Activated T-cell treated with anti-CD3 and anti-CD28 coated beads, Interleukin-2, amount 50 U/mL, for 72 hours (primary cell): ENCODE measurements at regions not wholly inside any gene's neighbourhood (a gene's known extent, or its start where the extent isn't known, plus 50 kb on each side); places are given as distances from the start of the nearest gene placed in this dataset.

Experiments
- ATAC-seq, 2 donors: fragments of 150-1000 bp; cut with Tn5 transposase; replicated peaks in 1 of 2; 2 replicates each; pipeline ENCODE4 v1.10.0; 2021; ENCODE audit warnings: moderate library complexity in 2 of 2, mild to moderate bottlenecking in 1 of 2
- DNase-seq, 2 donors: peaks; one replicate each; pipeline ENCODE4 v3.0.0; 2021 to 2022; ENCODE audit warnings: mixed read lengths in 1 of 2
- H3K27ac Mint-ChIP-seq: one replicate; pipeline ENCODE4 v1.8.0; 2022; ENCODE audit warnings: mild to moderate bottlenecking, moderate library complexity, mixed read lengths
- H3K27me3 Mint-ChIP-seq: one replicate; pipeline ENCODE4 v1.8.0; 2022; ENCODE audit warnings: low read depth, mixed read lengths
- H3K36me3 Mint-ChIP-seq, 2 donors: one replicate each; pipeline ENCODE4 v1.8.0; 2022; ENCODE audit warnings: mixed read lengths in 2 of 2, mild to moderate bottlenecking in 1 of 2; ENCODE audit not compliant: insufficient read depth in 2 of 2
- H3K4me1 Mint-ChIP-seq: one replicate; pipeline ENCODE4 v1.8.0; 2022; ENCODE audit warnings: low read depth, mixed read lengths
- H3K4me3 Mint-ChIP-seq, 2 donors: one replicate each; pipeline ENCODE4 v1.8.0; 2022; ENCODE audit warnings: mild to moderate bottlenecking in 2 of 2, mixed read lengths in 2 of 2, moderate library complexity in 2 of 2
- H3K9me3 Mint-ChIP-seq, 2 donors: one replicate each; pipeline ENCODE4 v1.8.0; 2022; ENCODE audit warnings: mixed read lengths in 2 of 2

GRCh38 chr12:28601570-28602058 lies 411.4 kb downstream of the CCDC91 start:
- Mint-ChIP-seq H3K9me3 (peaks cover 0 to 7% of the 10 kb centered on the region in 2 donors), H3K27me3 (peaks cover 6% of the 10 kb centered on the region), H3K36me3 (no peaks in the 10 kb centered on the region), H3K4me3 (no peak overlapping the region), H3K4me1 (no peaks in the 10 kb centered on the region), H3K27ac (no peak overlapping the region)
- ATAC-seq (no peak), DNase-seq (no peak)

DNA sequence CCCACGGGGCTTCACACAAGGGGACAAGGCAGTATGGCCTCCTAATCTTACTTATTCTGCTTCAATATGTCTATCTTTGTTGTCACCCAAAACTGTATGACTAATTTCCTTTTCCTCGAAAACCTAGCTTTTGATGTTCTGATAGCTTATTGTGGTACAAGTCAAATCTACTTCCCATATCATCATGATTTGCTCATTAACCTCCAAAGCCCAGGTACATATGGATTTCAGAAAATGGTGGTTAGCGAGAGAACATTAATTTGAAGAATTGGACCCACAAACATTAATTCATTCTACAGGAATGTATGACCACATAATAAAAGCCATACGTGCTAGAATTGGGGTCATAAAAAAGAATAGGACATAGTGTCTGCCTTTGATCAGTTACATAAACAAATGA lies 412.5 kb downstream of the CCDC91 start:
- Mint-ChIP-seq H3K4me1 (no peaks in the 10 kb centered on the region), H3K9me3 (peaks cover 7 to 15% of the 10 kb centered on the region in 2 donors), H3K27me3 (no peaks in the 10 kb centered on the region), H3K27ac (no peak overlapping the region), H3K4me3 (no peak overlapping the region), H3K36me3 (peaks cover 7% of the 10 kb centered on the region in 2 donors)
- ATAC-seq = no peak
- no peak for DNase-seq

- DNase-seq (no peak), ATAC-seq (no peak)
- no peaks in the 10 kb centered on the region for H3K27me3 Mint-ChIP-seq
- H3K27ac Mint-ChIP-seq = no peak overlapping the region
- peaks cover 8 to 9% of the 10 kb centered on the region in 2 donors for H3K36me3 Mint-ChIP-seq
- peaks cover 9 to 19% of the 10 kb centered on the region in 2 donors for H3K9me3 Mint-ChIP-seq
- H3K4me1 Mint-ChIP-seq = no peaks in the 10 kb centered on the region
- H3K4me3 Mint-ChIP-seq = no peak overlapping the region
Measured at GRCh38 chr12:28603239-28603638, 413.0 kb downstream of the CCDC91 start.

DNA sequence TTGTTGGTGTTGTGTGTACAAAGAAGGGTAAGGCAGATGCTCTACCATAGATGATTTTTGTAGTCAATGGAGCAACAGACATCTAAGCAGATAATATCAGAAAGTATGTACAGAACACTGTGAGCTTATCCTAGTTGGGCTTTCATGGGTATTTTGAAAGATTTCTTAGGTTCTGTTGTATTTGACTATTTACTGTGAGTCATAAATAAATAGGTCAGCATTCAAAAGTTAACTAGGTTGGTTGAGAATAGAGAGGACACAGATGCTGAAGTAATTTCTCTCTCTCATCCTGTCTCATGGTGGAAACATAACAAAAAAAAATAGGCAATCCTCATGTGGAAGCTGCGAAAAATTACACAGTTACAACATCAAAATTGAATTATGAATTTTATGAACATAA lies 413.5 kb downstream of the CCDC91 start:
- DNase-seq = no peak
- no peak overlapping the region for H3K27ac Mint-ChIP-seq
- H3K4me3 Mint-ChIP-seq = no peak overlapping the region
- H3K4me1 Mint-ChIP-seq = no peaks in the 10 kb centered on the region
- peaks cover 8 to 9% of the 10 kb centered on the region in 2 donors for H3K36me3 Mint-ChIP-seq
- no peaks in the 10 kb centered on the region for H3K27me3 Mint-ChIP-seq
- H3K9me3 Mint-ChIP-seq = peaks cover 12 to 19% of the 10 kb centered on the region in 2 donors
- ATAC-seq = no peak

DNA sequence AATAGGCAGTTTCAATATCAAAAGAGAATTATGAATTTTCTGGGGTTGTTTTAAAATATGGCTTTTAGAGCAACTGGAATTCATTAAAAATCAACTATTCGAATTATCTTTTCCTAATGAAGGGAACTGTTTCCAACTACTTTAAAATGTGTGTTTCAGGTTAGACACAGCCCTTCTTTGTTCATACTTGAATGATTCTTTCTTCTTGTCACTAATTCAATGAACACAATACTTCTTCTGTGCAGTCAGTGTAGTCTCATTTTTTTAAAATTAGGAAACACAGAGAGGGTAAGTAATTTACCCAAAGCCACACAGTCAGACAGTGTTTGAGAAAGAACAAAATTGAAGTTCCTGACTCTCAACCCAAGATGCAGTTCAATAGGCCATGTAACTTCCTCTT lies 414.0 kb downstream of the CCDC91 start:
- no peaks in the 10 kb centered on the region for H3K4me1 Mint-ChIP-seq
- no peak overlapping the region for H3K27ac Mint-ChIP-seq
- DNase-seq (no peak), ATAC-seq (no peak)
- no peak overlapping the region for H3K4me3 Mint-ChIP-seq
- H3K27me3 Mint-ChIP-seq = no peaks in the 10 kb centered on the region
- H3K36me3 Mint-ChIP-seq = peaks cover 8 to 9% of the 10 kb centered on the region in 2 donors
- peaks cover 12 to 19% of the 10 kb centered on the region in 2 donors for H3K9me3 Mint-ChIP-seq

- no peak overlapping the region for H3K27ac Mint-ChIP-seq
- H3K9me3 Mint-ChIP-seq = peaks cover 12 to 19% of the 10 kb centered on the region in 2 donors
- no peak overlapping the region for H3K4me3 Mint-ChIP-seq
- peaks cover 7% of the 10 kb centered on the region for H3K27me3 Mint-ChIP-seq
- peaks cover 8 to 9% of the 10 kb centered on the region in 2 donors for H3K36me3 Mint-ChIP-seq
- H3K4me1 Mint-ChIP-seq = no peaks in the 10 kb centered on the region
- ATAC-seq (no peak), DNase-seq (no peak)
Measured at GRCh38 chr12:28606967-28607557, 416.8 kb downstream of the CCDC91 start.

DNA sequence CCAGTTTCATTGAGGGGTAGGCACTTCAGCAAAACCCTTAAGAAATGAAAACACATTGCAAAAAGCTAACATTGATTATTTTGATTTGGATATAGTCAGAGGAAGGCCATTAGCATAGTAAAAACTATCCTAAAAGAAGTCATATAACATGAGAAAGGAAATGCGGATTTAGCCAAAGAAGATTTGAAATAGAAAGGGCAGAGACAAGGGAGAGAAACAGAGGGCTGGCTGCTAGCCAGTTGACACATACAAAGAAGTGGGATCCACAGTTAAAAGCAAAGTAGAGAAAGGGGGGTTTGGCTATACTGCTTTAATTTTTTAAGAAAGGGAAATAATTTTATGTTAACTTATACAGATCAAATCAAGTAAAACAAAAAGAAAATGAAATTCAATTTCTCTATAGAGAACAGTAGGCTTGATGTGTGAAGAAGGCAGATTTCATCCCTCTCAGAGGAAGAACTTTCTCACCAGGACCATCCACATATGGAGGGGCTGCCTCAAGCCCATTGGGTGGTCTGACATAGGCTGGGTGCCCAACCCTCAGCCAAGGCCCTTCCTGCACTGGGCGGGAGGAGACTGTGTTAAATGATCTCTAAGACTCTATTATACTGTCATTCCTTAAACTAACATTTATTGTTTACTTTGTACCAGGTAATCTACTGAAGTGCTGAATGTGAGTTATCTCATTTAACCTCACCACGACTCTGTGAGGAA lies 420.3 kb downstream of the CCDC91 start:
- Mint-ChIP-seq H3K4me3 (no peak overlapping the region), H3K27ac (no peak overlapping the region), H3K9me3 (peaks cover 12 to 14% of the 10 kb centered on the region in 2 donors), H3K4me1 (no peaks in the 10 kb centered on the region), H3K36me3 (peaks cover 8 to 9% of the 10 kb centered on the region in 2 donors), H3K27me3 (peaks cover 7% of the 10 kb centered on the region)
- ATAC-seq = no peak
- DNase-seq = no peak

GRCh38 chr12:28611115-28611435 lies 420.8 kb downstream of the CCDC91 start:
- Mint-ChIP-seq H3K27ac (no peak overlapping the region), H3K27me3 (peaks cover 7% of the 10 kb centered on the region), H3K4me3 (no peak overlapping the region), H3K36me3 (peaks cover 8 to 9% of the 10 kb centered on the region in 2 donors), H3K4me1 (no peaks in the 10 kb centered on the region), H3K9me3 (peaks cover 12 to 13% of the 10 kb centered on the region in 2 donors)
- no peak for DNase-seq
- no peak for ATAC-seq

DNA sequence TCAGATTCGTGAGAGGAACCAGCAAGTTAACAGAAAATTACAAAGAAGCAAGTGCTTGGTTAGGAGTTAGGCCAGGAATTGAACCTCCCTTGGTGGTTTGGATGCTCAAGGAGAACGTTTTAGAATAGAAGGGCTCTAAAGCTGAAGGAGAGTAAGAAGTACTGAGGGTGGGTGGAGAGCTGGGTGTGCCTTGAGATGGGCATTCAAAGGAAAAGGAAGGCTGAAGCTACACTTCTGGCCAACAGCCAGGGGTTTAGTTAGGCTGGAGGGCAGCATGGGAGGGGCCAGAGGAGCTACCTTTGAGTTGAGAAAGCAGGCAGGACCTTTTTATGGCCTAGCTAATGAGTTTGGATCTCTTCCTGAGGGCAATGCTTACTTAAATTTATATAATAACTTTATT lies 421.2 kb downstream of the CCDC91 start:
- Mint-ChIP-seq H3K9me3 (peaks cover 12 to 14% of the 10 kb centered on the region in 2 donors), H3K4me3 (no peak overlapping the region), H3K27me3 (peaks cover 8% of the 10 kb centered on the region), H3K27ac (no peak overlapping the region), H3K4me1 (no peaks in the 10 kb centered on the region), H3K36me3 (peaks cover 8 to 9% of the 10 kb centered on the region in 2 donors)
- DNase-seq = no peak
- ATAC-seq = no peak

GRCh38 chr12:28618171-28618570 lies 427.9 kb downstream of the CCDC91 start:
- Mint-ChIP-seq H3K4me1 (no peaks in the 10 kb centered on the region), H3K27me3 (peaks cover 9% of the 10 kb centered on the region), H3K4me3 (no peak overlapping the region), H3K36me3 (no peaks in the 10 kb centered on the region), H3K9me3 (peaks cover 0 to 4% of the 10 kb centered on the region in 2 donors), H3K27ac (no peak overlapping the region)
- no peak for ATAC-seq
- DNase-seq = no peak

DNA sequence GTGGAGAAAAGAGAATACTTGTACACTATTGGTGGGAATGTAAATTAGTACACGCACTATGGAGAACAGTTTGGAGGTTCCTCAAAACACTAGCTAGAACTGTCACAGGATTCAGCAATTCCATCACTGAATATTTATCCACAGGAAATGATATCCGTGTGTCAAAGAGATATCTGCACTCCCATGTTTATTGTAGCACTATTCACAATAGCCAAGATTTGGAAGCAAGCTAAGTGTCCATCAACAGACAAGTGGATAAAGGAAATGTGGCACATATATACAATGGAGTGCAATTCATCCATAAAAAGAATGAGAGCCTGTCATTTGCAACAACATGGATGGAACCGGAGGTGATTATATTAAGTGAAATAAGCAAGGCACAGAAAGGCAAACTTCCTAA lies 428.5 kb downstream of the CCDC91 start:
- no peaks in the 10 kb centered on the region for H3K36me3 Mint-ChIP-seq
- ATAC-seq (no peak), DNase-seq (no peak)
- H3K9me3 Mint-ChIP-seq = peaks cover 0 to 4% of the 10 kb centered on the region in 2 donors
- no peak overlapping the region for H3K27ac Mint-ChIP-seq
- H3K4me1 Mint-ChIP-seq = no peaks in the 10 kb centered on the region
- peaks cover 9% of the 10 kb centered on the region for H3K27me3 Mint-ChIP-seq
- no peak overlapping the region for H3K4me3 Mint-ChIP-seq

DNA sequence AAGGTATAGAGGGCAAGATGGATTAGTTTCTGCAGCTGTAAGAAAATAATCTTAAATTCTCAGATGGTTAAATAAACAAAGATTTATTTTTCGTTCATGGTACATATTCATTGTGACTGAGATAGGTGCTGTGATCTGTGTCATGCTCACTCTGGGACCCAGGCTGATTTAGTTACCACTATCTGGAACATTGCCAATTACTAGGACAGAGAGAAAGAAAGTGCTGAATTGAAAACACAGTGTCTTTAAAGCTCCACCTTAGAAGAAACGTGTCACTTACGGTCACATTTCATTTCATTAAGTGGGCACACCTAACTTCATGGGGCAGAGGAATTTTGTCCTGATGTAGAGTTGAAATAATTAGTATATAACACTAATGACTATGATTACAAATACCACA lies 430.0 kb downstream of the CCDC91 start:
- H3K36me3 Mint-ChIP-seq = no peaks in the 10 kb centered on the region
- no peak overlapping the region for H3K4me3 Mint-ChIP-seq
- peaks cover 0 to 4% of the 10 kb centered on the region in 2 donors for H3K9me3 Mint-ChIP-seq

GRCh38 chr12:28622406-28622805 lies 432.1 kb downstream of the CCDC91 start:
- no peak overlapping the region for H3K27ac Mint-ChIP-seq
- no peaks in the 10 kb centered on the region for H3K36me3 Mint-ChIP-seq
- H3K4me1 Mint-ChIP-seq = no peaks in the 10 kb centered on the region
- H3K4me3 Mint-ChIP-seq = no peak overlapping the region
- no peaks in the 10 kb centered on the region for H3K27me3 Mint-ChIP-seq
- DNase-seq (no peak), ATAC-seq (no peak)
- no peaks in the 10 kb centered on the region for H3K9me3 Mint-ChIP-seq

More for the DNA sequence above, 430.0 kb downstream of the CCDC91 start:
- no peak for DNase-seq
- no peaks in the 10 kb centered on the region for H3K4me1 Mint-ChIP-seq
- peaks cover 9% of the 10 kb centered on the region for H3K27me3 Mint-ChIP-seq
- no peak for ATAC-seq
- H3K27ac Mint-ChIP-seq = no peak overlapping the region

GRCh38 chr12:28626504-28626903 lies 436.2 kb downstream of the CCDC91 start:
- Mint-ChIP-seq H3K27me3 (no peaks in the 10 kb centered on the region), H3K27ac (no peak overlapping the region), H3K36me3 (no peaks in the 10 kb centered on the region), H3K9me3 (no peaks in the 10 kb centered on the region), H3K4me3 (no peak overlapping the region), H3K4me1 (no peaks in the 10 kb centered on the region)
- no peak for DNase-seq
- no peak for ATAC-seq
